H9 (cell line): ENCODE measurements at regions not wholly inside any gene's neighbourhood (a gene's known extent, or its start where the extent isn't known, plus 50 kb on each side); places are given as distances from the start of the nearest gene placed in this dataset.

Source experiments
- DNase-seq: peaks from one replicate; pipeline ENCODE4 v3.0.0-alpha.2; 2017
- H2AFZ ChIP-seq: one replicate; pipeline ENCODE4 v1.6.1; 2013; ENCODE audit warnings: mild to moderate bottlenecking, low read length, control low read depth, moderate library complexity
- H2AK5ac ChIP-seq: 2 replicates; pipeline ENCODE4 v1.6.1; 2013; ENCODE audit warnings: low read length, control low read depth, mixed read lengths; ENCODE audit not compliant: insufficient read length
- H2BK120ac ChIP-seq: one replicate; pipeline ENCODE4 v1.6.1; 2013; ENCODE audit warnings: low read depth, mild to moderate bottlenecking, low read length, control low read depth, inconsistent platforms; ENCODE audit not compliant: poor library complexity, severe bottlenecking
- H2BK12ac ChIP-seq: 2 replicates; pipeline ENCODE4 v1.6.1; 2013; ENCODE audit warnings: low read length, control low read depth, mixed read lengths, low read depth; ENCODE audit not compliant: insufficient read length
- H2BK15ac ChIP-seq: 2 replicates; pipeline ENCODE4 v1.6.1; 2013; ENCODE audit warnings: low read depth, low read length, control low read depth
- H2BK20ac ChIP-seq: one replicate; pipeline ENCODE4 v1.6.1; 2013; ENCODE audit warnings: low read depth, mild to moderate bottlenecking, low read length, control low read depth, inconsistent platforms; ENCODE audit not compliant: poor library complexity, severe bottlenecking
- H2BK5ac ChIP-seq: 2 replicates; pipeline ENCODE4 v1.6.1; 2013; ENCODE audit warnings: low read length, control low read depth, mixed read lengths; ENCODE audit not compliant: insufficient read length
- H3K14ac ChIP-seq: 2 replicates; pipeline ENCODE4 v1.6.1; 2013; ENCODE audit warnings: low read length, control low read depth; ENCODE audit not compliant: insufficient read depth
- H3K18ac ChIP-seq: 2 replicates; pipeline ENCODE4 v1.6.1; 2013; ENCODE audit warnings: low read depth, mild to moderate bottlenecking, mixed read lengths, low read length, control low read depth; ENCODE audit not compliant: insufficient read length
- H3K23ac ChIP-seq: 2 replicates; pipeline ENCODE4 v1.6.1; 2013; ENCODE audit warnings: low read length, control low read depth, mixed read lengths, low read depth; ENCODE audit not compliant: insufficient read length
- H3K23me2 ChIP-seq: 2 replicates; pipeline ENCODE4 v1.6.1; 2013; ENCODE audit warnings: low read depth, mild to moderate bottlenecking, mixed read lengths, low read length, control low read depth; ENCODE audit not compliant: insufficient read length, poor library complexity, severe bottlenecking
- H3K27ac ChIP-seq: 2 replicates; pipeline ENCODE4 v1.5.1; 2013; ENCODE audit warnings: low read length, control low read depth, mixed read lengths, low read depth; ENCODE audit not compliant: insufficient read length
- H3K27me3 ChIP-seq: 2 replicates; pipeline ENCODE4 v1.6.1; 2013; ENCODE audit warnings: low read length, control low read depth, inconsistent platforms; ENCODE audit not compliant: insufficient read depth
- H3K4ac ChIP-seq: 2 replicates; pipeline ENCODE4 v1.6.1; 2013; ENCODE audit warnings: low read depth, mild to moderate bottlenecking, control low read depth, inconsistent platforms, low read length, moderate library complexity
- H3K4me1 ChIP-seq: 2 replicates; pipeline ENCODE4 v1.6.1; 2013; ENCODE audit warnings: low read length, control low read depth, inconsistent platforms; ENCODE audit not compliant: insufficient read depth
- H3K4me2 ChIP-seq: 2 replicates; pipeline ENCODE4 v1.6.1; 2013; ENCODE audit warnings: low read length, control low read depth, mixed read lengths; ENCODE audit not compliant: insufficient read length, insufficient read depth
- H3K56ac ChIP-seq: 2 replicates; pipeline ENCODE4 v1.6.1; 2013; ENCODE audit warnings: low read depth, mild to moderate bottlenecking, mixed read lengths, low read length, control low read depth; ENCODE audit not compliant: insufficient read length
- H3K79me1 ChIP-seq: 2 replicates; pipeline ENCODE4 v1.6.1; 2013; ENCODE audit warnings: low read depth, mild to moderate bottlenecking, moderate library complexity, low read length, control low read depth, inconsistent platforms; ENCODE audit not compliant: insufficient read depth, poor library complexity, severe bottlenecking
- H3K79me2 ChIP-seq: 2 replicates; pipeline ENCODE4 v1.6.1; 2013; ENCODE audit warnings: low read length, control low read depth, inconsistent platforms; ENCODE audit not compliant: insufficient read depth
- H3K9ac ChIP-seq: 2 replicates; pipeline ENCODE4 v1.6.1; 2013; ENCODE audit warnings: low read length, control low read depth, mixed read lengths; ENCODE audit not compliant: insufficient read length; ENCODE audit errors: extremely low read depth
- H3K9me3 ChIP-seq: one replicate; pipeline ENCODE4 v1.6.1; 2013; ENCODE audit warnings: low read depth, low read length, inconsistent platforms; ENCODE audit not compliant: control insufficient read depth
- H3T11ph ChIP-seq: one replicate; pipeline ENCODE4 v1.6.1; 2013; ENCODE audit warnings: mild to moderate bottlenecking, low read length, control low read depth, inconsistent platforms
- H4K20me1 ChIP-seq: one replicate; pipeline ENCODE4 v1.6.1; 2013; ENCODE audit not compliant: control insufficient read depth, insufficient read length, insufficient read depth
- H4K5ac ChIP-seq: 2 replicates; pipeline ENCODE4 v1.6.1; 2013; ENCODE audit warnings: low read depth, mild to moderate bottlenecking, mixed read lengths, low read length, control low read depth; ENCODE audit not compliant: insufficient read length
- H4K8ac ChIP-seq: replicated peaks from 2 replicates; pipeline ENCODE4 v1.6.1; 2013; ENCODE audit warnings: low read length, control low read depth, mixed read lengths, low read depth; ENCODE audit not compliant: insufficient read length
- H4K91ac ChIP-seq: 2 replicates; pipeline ENCODE4 v1.6.1; 2013; ENCODE audit warnings: low read depth, mild to moderate bottlenecking, moderate library complexity, mixed read lengths, low read length, control low read depth; ENCODE audit not compliant: insufficient read length
- H3K27ac Mint-ChIP-seq, 3 experiments: 2 replicates in 2 of 3; 3 replicates in 1 of 3; pipeline ENCODE4 v1.8.0; 2020 to 2021; ENCODE audit warnings: mixed read lengths in 3 of 3, mild to moderate bottlenecking in 1 of 3, moderate library complexity in 1 of 3
- H3K27me3 Mint-ChIP-seq: 2 replicates; pipeline ENCODE4 v1.8.0; 2021; ENCODE audit warnings: low read depth, mild to moderate bottlenecking, moderate library complexity, mixed read lengths
- H3K36me3 Mint-ChIP-seq, 3 experiments: 2 replicates in 2 of 3; 3 replicates in 1 of 3; pipeline ENCODE4 v1.8.0; 2020 to 2021; ENCODE audit warnings: low read depth in 3 of 3, mixed read lengths in 3 of 3; ENCODE audit not compliant: insufficient read depth in 1 of 3
- H3K4me1 Mint-ChIP-seq, 2 experiments: 2 replicates each; pipeline ENCODE4 v1.8.0; 2020; ENCODE audit warnings: mixed read lengths in 2 of 2
- H3K4me3 Mint-ChIP-seq, 2 experiments: 2 replicates in 1 of 2; 3 replicates in 1 of 2; pipeline ENCODE4 v1.8.0; 2020 to 2021; ENCODE audit warnings: mild to moderate bottlenecking in 2 of 2, mixed read lengths in 2 of 2, moderate library complexity in 1 of 2
- H3K9me3 Mint-ChIP-seq, 2 experiments: 2 replicates in 1 of 2; 3 replicates in 1 of 2; pipeline ENCODE4 v1.8.0; 2020; ENCODE audit warnings: mild to moderate bottlenecking in 2 of 2, mixed read lengths in 2 of 2, moderate library complexity in 1 of 2
- TF ChIP-seq, protein P1 (sequence below): fragments of 200-600 bp; sonication (generic); conservative IDR thresholded peaks from 3 replicates; pipeline ENCODE4 v1.8.0; 2021; ENCODE audit warnings: antibody characterized with exemption, mild to moderate bottlenecking

DNA sequence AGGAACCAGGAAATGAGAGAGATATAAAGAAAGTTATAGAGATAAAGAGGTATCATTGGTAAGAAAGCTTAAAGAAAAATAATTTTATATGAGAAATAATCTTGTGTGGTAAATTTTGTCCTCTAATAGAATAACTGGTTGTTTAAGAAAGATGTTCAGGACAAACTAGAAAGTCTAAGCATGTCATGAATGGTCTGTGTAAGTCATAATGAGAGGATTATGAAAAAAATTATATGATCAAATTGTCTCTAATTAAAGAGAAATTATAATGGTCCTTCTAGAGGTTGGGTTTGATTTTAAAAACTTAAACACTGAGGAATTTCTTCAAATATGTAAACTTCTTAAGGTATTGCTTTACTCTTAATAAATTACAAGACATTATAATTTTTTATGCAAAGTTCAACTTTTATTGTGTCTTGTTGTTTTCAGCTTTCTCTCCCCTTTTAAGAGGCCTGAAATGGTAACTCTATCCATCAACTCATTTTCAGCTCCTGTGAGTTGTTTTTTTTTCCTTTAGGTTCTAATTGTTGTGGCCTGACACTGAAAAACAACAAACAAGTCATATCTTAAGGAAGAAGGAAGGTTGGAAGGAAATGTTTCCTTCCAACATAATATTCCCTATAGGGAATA lies 88.2 kb upstream of the CNOT2 start:
- Histone ChIP-seq H2BK5ac (no peak overlapping the region), H4K5ac (no peak overlapping the region), H3K18ac (no peak overlapping the region), H3K9me3 (peaks cover 11% of the 10 kb centered on the region), H3K79me1 (no peaks in the 10 kb centered on the region), H2BK120ac (no peak overlapping the region), H2BK15ac (no peak overlapping the region), H2BK20ac (no peak overlapping the region), H4K91ac (no peak overlapping the region), H2AFZ (no peak overlapping the region), H4K8ac (no peak overlapping the region), H3K79me2 (no peaks in the 10 kb centered on the region), H3K27me3 (no peaks in the 10 kb centered on the region), H3K9ac (no peak overlapping the region), H3K23ac (no peak overlapping the region), H4K20me1 (no peaks in the 10 kb centered on the region), H3T11ph (no peak overlapping the region), H2BK12ac (no peak overlapping the region), H3K4ac (no peak overlapping the region), H2AK5ac (no peak overlapping the region), H3K27ac (no peak overlapping the region), H3K14ac (no peak overlapping the region), H3K56ac (no peak overlapping the region), H3K4me2 (no peak overlapping the region), H3K23me2 (no peaks in the 10 kb centered on the region), H3K4me1 (no peaks in the 10 kb centered on the region)
- Mint-ChIP-seq H3K27me3 (no peaks in the 10 kb centered on the region), H3K27ac (no peak overlapping the region), H3K4me3 (no peak overlapping the region), H3K4me1 (no peaks in the 10 kb centered on the region), H3K36me3 (peaks cover 30 to 65% (median 65%) of the 10 kb centered on the region in 3 experiments), H3K9me3 (peaks cover 73 to 75% of the 10 kb centered on the region in 2 experiments)
- no peak for DNase-seq
- TF ChIP-seq, protein P1, sequence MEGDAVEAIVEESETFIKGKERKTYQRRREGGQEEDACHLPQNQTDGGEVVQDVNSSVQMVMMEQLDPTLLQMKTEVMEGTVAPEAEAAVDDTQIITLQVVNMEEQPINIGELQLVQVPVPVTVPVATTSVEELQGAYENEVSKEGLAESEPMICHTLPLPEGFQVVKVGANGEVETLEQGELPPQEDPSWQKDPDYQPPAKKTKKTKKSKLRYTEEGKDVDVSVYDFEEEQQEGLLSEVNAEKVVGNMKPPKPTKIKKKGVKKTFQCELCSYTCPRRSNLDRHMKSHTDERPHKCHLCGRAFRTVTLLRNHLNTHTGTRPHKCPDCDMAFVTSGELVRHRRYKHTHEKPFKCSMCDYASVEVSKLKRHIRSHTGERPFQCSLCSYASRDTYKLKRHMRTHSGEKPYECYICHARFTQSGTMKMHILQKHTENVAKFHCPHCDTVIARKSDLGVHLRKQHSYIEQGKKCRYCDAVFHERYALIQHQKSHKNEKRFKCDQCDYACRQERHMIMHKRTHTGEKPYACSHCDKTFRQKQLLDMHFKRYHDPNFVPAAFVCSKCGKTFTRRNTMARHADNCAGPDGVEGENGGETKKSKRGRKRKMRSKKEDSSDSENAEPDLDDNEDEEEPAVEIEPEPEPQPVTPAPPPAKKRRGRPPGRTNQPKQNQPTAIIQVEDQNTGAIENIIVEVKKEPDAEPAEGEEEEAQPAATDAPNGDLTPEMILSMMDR: no peak
